ENCODE measurements at regions not wholly inside any gene's neighbourhood (a gene's known extent, or its start where the extent isn't known, plus 50 kb on each side); places are given as distances from the start of the nearest gene placed in this dataset.

GRCh38 chr9:1253064-1253979 is 203.2 kb downstream of the DMRT2 start:
- in situ Hi-C loops (cut with MboI; ENCODE audit: low sequenced_read_pairs, unreplicated experiment) = no loop called here
- DNase-seq (ENCODE audit: low spot score) = no peak
- no peak for TF ChIP-seq CTCF (IDR thresholded peaks at IDR 0.05; ENCODE audit: borderline replicate concordance, control extremely low read depth, extremely low read depth, insufficient read depth, missing control alignments)

GRCh38 chr9:1254071-1254470 is 203.9 kb downstream of the DMRT2 start:
- no peak for DNase-seq (ENCODE audit: low spot score)
- no peak for TF ChIP-seq CTCF (IDR thresholded peaks at IDR 0.05; ENCODE audit: borderline replicate concordance, control extremely low read depth, extremely low read depth, insufficient read depth, missing control alignments)
- in situ Hi-C loops (cut with MboI; ENCODE audit: low sequenced_read_pairs, unreplicated experiment) = no loop called here

GRCh38 chr9:1256178-1256577 is 206.0 kb downstream of the DMRT2 start:
- in situ Hi-C loops (cut with MboI; ENCODE audit: low sequenced_read_pairs, unreplicated experiment) = no loop called here
- TF ChIP-seq CTCF (IDR thresholded peaks at IDR 0.05; ENCODE audit: borderline replicate concordance, control extremely low read depth, extremely low read depth, insufficient read depth, missing control alignments) = no peak
- DNase-seq (ENCODE audit: low spot score) = no peak

- no peak for TF ChIP-seq CTCF (IDR thresholded peaks at IDR 0.05; ENCODE audit: borderline replicate concordance, control extremely low read depth, extremely low read depth, insufficient read depth, missing control alignments)
- no peak for DNase-seq (ENCODE audit: low spot score)
- in situ Hi-C loops (cut with MboI; ENCODE audit: low sequenced_read_pairs, unreplicated experiment) = no loop called here
Measured at GRCh38 chr9:1261266-1261665, 211.1 kb downstream of the DMRT2 start.

GRCh38 chr9:1261879-1262766 is 212.0 kb downstream of the DMRT2 start:
- no peak for TF ChIP-seq CTCF (IDR thresholded peaks at IDR 0.05; ENCODE audit: borderline replicate concordance, control extremely low read depth, extremely low read depth, insufficient read depth, missing control alignments)
- DNase-seq (ENCODE audit: low spot score) = no peak
- in situ Hi-C loops (cut with MboI; ENCODE audit: low sequenced_read_pairs, unreplicated experiment) = no loop called here

GRCh38 chr9:1267141-1267570 is 217.0 kb downstream of the DMRT2 start:
- in situ Hi-C loops (cut with MboI; ENCODE audit: low sequenced_read_pairs, unreplicated experiment) = no loop called here
- DNase-seq (ENCODE audit: low spot score) = no peak
- no peak for TF ChIP-seq CTCF (IDR thresholded peaks at IDR 0.05; ENCODE audit: borderline replicate concordance, control extremely low read depth, extremely low read depth, insufficient read depth, missing control alignments)

Measured in GM13976 (cell line).